SKM-1 treated with dmso at 0.1 percent for 144 hours (cell line): ENCODE measurements at regions not wholly inside any gene's neighbourhood (a gene's known extent, or its start where the extent isn't known, plus 50 kb on each side); places are given as distances from the start of the nearest gene placed in this dataset.
A peak's percentile ranks its signal among the peaks of the same experiment; 100 is the strongest.

Experiments used
- DNase-seq: peaks from one replicate; lab custom pipeline; 2025; ENCODE audit not compliant: unreplicated experiment; lab: John Stamatoyannopoulos, UW

DNA sequence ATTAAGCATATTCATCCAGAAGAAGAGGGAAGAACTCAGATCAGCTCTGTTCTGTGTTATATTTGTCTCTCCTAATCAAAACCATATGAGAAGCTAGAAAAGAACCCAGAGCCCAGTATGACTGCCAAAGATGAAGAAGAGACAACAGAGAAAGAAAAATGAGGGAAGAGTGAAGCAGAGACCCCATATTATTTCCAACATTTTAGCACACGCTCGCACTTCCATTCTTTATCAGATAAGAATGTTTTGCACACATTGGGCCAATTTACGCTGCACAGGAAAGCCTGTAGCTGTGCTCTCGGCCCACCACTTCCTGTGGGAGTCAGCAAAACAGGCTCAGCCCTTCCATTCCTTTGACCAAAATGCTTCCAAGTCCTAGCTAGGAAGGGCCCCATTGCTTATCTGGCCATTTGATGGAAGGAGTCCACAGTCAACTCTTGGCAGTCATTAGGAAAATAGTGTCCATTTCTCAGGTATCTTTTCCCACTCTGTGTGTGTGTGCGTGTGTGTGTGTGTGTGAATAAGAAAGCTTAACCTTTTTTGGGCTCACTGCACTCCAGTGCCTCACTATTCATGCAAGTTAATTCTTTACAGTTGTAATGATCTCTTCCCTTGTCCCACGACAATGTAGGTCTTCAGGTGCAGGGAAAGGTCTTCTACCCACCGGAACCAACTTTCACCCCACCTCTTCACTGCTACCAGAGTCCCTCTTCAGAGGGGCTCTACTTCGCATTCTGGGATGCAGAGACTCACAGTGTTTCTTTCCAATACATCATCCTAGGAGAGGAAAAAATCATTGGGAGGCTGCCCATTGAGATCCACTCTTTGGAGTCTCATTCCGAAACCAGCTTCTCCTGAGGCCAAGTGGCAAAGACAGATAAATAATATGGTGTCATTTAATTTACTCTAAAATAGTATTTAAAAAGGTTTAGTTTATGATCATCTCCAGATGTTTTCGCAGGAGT lies 237.5 kb downstream of the COG6 start:
- no peak for DNase-seq

DNA sequence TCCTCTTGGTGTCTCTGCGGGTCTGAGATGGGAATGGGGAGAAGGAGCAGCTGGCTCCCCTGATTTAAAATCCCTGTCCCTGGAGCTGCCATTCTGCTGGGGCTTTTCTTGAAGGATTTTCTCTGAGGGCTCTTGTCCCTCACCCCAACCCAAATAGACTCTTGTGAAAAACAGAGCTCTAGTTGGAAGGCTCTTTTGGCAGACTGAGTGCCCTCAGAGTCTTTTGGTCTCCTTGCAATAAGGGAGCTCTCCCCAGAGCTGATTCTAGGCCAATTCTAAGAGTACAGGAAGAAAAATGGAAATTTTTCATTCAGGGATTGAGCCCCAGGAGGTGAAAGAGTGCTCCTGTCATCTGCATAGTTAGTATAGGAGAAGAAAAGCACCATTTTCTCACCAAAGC lies 238.3 kb downstream of the COG6 start:
- no peak for DNase-seq

DNA sequence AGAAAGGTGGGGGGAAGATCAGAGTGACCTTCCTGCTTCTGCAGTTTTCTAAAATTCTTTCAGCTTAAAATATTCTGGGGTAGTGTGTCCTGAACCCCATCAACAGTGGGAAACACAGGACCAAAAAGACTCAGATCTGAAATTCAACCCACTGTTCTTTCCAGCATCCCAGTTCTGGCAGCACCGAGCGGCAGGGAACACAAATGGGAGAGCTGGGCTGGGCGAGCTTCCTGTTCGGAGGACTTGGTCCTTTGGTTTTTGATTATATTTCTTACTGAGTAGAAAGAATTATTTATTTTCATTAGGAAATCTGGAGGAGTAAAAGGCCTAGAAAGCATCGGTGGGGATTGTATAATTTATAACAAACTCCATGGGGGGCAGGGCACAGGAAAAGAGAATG lies 239.1 kb downstream of the COG6 start:
- no peak for DNase-seq

DNA sequence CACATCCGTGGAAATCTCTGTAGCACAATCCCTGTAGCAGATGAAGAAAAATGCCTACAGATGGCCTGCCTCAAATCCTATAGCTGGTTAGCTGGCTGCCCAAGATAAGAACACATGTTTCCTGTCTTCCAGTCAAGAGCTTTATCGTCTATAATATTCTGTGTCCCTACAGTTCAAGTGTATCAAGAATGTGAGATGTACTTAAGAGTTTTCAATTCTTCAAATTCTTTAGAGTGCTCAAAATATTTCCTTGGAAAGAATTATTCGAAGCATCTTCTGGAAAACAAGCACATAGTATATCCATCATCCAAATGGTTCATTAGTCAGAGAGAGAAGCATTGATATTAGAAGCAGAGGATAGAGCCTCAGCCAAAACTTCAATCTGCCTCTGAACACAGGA lies 239.8 kb downstream of the COG6 start:
- DNase-seq: no peak

DNA sequence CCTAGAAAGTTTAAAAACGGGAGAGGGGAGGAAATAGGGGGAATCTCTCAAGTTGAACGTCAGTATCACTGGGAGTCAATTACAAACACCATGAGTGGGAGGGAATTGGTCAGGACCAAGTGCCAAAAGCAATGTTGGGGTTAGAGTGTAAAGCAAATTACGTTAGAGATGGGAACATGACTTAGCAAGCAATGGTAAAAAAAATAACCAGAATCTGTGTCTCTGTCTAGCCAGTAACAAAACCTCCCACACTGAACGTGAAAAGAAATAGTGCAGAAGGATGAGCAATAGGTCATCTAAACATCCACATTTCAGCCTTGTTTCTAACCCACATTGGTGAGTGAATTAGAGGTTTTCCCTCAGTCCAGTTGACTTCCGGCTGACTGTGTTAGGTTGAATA lies 242.2 kb downstream of the COG6 start:
- no peak for DNase-seq

DNA sequence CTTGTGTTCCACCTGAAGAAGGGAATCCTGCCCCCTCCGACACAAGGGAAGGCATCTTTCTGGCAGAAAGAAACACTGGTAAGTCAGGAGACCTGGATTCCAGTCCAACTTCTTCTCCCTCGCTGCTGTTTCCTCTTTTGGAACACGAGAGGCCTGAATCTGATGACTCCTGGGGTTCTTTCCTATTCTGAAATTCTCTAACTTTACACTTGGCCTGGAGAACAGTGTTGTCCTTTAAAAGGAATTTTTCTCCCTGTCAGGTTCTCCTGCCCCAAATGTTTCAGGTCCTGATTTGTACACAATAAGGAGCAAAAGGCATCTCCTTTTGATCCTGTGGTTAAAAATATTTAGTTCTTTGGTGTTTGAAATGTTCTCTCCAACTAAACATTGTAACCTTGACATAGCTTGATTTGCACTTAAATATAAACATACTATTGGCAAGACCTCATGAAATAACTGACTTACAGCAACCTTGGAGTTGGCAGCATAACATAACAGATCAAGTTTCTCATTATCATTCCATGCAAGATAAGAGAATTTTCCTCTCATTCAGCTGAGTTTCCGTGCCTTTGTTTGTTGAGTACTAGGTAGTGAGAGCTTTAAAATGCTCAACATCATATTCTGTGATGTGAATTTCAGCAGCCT lies 244.8 kb downstream of the COG6 start:
- no peak for DNase-seq

DNA sequence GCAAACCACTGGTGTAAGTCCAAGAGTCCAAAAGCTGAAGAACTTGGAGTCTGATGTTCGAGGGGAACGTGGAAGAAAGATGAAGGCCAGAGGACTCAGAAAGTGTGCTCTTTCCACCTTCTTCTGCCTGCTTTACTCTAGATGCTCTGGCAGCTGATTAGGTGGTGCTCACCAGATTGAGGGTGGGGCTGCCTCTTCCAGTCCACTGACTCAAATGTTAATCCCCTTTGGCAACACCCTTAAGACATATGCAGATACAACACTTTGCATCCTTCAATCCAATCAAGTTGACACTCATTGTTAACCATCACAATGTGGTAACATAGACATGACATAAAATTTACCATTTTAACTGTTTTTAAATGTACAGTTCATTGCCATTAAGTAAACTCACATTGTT lies 249.5 kb downstream of the COG6 start:
- DNase-seq: no peak

DNA sequence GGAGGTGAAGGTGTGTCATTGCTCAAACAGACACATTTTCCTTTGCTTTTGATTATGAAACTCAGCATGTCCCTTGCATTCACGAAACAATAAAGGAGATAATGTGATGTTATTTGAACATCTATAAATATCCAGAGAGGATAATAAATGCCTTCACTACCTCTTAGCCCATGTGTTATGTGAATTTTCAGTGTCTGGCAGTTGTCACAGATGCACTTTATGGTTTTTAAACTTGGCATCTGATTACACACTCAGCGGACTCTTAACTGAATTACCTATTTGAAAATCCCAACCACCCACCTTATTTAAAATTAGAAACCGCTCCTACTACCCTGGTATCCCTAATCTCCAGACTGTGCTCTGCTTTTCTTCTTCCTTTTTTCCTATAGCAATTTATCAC lies 254.2 kb downstream of the COG6 start:
- no peak for DNase-seq

DNA sequence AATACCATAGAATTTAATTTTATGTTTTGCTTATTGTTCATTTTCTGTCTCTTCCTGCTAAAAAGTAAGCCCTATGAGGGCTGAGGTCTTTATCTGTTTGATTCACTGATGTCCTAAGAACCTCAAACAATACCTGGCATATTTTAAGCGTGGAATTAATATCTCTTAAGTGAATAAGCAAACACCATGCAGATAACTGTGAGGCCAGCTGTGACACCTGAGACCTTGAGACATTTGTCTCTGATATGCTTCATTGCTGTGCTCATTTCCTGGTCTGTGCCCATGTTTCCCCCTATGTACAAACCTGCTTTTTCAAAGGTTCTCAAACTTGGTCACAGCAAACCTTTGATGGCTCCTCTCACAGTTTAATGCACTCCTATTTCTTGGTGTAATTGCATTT lies 254.6 kb downstream of the COG6 start:
- DNase-seq: no peak

DNA sequence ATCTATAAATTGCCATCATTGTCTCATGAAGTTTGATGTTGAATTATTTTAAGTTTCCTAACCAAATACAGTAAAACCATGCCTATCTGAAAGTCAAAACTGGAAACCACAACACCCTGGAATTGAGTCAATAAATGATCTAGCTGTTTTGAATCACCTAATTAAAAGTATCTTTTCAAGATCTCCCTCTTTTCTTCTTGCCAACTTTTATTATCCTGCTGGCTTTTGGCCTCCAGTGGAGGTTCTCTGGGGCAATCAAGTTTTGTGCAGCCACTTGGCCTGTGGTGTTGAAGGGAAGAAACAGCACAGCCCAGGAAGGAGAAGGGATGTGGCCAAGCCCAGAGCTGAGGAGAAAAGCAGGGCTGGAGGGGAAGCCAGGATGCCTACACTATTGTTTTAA lies 255.4 kb downstream of the COG6 start:
- no peak for DNase-seq

DNA sequence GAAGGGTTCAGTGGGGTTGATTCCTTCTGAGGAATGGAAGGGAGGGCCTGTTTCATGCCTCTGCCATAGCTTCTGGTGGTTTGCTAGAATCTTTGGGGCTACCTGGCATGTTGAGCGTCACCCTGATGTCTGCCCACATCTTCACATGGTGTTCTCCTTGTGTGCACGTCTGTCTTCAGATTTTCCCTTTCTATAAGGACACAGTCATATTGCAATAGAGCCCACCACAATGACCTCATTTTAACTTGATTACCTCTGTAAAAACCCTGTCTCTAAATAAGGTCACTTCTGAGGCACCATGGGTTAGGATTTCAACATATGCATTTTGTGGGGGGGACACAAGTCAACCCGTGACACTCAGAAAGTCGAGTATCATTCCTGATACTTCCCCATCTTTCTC lies 257.9 kb downstream of the COG6 start:
- DNase-seq: no peak

DNA sequence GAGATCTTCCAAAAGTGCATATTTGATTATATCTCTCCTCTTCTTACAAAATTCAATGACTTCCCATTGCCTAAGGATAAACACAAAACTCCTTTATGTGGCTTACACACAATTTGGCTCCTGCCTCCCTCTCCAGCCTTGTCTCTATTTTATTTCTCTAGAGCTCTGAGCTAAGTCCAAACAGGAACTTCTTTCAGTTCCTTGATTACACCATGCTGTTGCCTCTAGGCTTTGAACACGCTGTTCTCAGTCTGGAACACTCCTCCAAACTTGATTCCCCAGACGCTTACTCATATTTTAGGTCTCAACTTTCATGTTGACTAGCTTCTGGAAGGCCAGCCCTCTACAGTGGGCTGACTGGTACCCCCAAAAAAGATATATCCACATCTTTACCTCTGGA lies 258.5 kb downstream of the COG6 start:
- peak; percentile 8 for DNase-seq

DNA sequence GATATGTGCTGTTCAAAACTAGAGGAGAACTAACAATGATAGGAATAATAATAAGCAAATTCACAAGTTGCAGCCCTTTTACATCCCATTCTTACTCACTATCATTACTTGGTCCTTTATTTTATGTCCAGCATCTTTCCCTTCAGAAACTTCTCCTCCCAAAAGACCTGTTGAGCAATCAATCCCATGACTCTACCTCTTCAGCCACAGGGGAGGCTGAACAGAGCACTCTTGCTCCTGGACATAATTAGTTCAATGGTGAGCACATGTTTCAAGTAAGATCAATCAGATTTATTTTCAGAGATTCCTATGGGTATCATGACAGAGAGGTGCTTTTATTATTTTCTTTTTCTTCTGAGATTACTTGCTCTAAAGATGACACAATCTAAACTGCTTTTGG lies 260.0 kb downstream of the COG6 start:
- no peak for DNase-seq

DNA sequence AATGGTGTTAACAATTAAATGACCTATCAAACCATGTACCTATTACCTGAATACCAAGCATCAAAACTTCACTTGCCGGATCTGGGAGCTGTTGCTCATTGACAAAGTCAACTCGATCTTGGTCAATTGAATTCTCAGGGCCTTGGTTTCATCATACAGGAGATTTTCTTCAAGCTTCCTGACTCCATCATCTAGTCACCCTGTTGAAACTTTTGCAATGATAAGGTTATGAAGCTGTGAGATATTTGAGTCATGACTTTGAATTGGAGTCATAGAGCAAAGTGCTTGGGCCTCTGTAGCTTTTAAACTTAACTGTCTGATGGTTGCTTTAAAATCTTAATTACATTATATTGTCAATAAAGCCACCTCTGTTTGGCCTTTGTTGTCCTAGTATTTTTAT lies 260.9 kb downstream of the COG6 start:
- no peak for DNase-seq

DNA sequence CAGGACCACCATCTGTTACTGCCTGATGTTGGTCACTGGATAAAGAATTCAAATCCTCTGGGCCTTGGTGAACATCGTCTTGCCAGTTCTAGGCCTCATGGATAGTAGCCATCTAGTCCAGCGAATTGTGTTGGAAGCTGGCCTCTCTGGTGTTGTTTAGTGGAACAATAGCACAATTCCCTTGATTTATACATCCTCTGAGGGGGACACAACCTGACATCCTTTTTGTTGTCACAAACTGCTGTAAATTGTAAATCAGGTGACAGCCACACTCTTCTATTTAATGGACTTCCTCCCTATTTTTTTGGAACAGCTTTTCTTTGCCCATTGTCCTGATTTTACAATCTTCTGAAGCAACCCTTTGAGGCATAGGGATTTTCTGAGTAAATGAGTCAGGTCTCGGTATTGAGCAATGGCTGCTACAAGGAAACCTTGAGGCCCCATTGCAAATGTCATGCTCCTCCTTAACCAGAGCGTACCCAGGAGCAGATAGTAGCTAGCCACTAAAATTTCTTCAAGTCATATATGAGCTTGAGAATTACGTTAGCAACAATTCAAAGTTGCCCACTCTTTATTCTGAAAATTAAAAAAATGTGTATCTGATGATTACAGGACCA lies 263.3 kb downstream of the COG6 start:
- no peak for DNase-seq

DNA sequence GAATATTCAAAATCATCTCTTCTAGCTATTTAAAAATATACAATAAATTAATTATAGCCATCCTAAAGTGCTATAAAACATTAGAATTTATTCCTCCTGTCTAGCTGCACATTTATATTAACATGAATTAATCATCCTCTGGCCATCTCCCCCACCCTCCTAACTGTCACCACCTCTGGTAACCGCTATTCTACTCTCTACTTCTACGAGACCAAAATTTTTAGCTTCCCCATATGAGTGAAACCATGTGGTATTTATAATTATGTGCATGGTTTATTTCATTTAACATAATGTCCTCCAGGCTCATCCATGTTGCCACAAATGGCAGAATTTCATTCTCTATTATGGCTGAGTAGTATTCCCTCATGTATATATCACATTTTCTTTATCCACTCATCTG lies 265.2 kb downstream of the COG6 start:
- DNase-seq: no peak

DNA sequence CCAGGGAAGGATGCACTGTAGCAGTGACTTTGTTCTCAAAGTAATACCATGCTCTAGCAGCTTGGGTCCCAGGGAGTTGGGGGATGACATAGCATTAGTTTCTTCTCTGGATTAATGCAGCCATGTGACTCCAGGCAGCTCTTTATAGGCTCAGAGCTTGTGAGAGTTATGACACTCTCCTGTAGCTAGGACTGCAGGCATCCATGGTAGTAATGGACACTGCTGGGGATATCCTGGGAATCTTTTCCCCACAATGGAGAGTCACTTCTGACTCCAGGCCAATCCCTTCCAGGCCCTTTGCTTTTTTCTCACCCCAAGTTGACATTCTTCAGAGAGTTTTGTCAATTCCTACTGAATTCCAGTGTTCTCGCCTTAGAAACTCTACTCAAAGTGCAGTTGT lies 270.9 kb downstream of the COG6 start:
- no peak for DNase-seq

DNA sequence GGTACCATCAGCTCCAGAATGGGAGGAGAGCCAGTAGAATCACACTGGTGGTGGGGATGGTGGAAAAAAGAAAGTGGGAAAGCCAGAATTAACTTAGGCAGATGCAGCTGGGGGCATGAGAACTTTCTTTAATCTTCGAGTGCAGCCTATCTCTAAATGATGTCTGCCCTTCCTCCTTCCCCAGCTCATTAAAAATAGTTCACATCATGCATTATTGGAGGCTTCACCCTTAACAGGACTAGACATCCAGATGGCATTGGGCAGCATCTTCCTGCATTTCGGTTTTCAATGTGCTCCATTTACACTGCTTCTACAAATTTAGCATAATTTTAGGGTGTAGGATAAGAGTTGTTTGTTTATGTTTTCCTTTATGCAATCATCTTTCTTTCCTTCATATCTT lies 272.8 kb downstream of the COG6 start:
- no peak for DNase-seq

DNA sequence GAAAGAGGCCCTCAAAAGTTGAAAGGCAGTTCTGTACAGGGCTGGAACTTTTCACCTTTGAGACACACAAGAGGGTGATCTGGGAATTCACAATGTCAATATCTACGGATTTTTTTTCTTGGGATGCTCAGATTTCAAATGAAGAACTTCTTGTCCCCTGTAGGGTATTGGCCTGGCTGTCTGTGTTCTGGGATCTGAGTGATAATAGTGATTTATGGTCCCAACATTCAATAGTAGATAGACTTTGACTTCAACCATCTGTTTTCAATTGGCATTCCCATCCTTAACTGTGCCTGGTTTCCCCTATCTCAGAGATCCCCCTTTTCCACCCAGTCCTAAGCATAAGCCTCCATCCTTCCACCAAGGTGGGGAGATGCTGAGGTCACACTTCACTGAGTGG lies 274.1 kb downstream of the COG6 start:
- no peak for DNase-seq

DNA sequence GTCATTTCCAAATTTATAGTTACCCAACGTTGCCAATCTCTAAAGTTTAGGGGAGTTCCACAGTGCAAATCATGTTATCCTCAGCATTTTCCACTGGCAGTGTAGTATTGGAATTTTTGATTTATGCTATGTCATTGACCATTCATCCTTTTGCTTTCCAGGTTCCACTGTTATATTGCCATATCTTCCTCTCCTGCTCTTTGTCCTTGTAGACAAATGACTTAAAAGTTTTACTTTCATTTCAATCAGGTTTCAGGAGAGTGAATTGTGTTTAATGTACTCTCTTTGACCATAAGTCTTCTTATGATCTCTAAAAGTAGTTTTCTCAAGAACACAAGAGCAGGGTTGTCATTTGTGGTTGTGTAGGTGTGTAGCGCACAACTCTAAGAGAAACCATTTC lies 274.6 kb downstream of the COG6 start:
- DNase-seq: no peak

DNA sequence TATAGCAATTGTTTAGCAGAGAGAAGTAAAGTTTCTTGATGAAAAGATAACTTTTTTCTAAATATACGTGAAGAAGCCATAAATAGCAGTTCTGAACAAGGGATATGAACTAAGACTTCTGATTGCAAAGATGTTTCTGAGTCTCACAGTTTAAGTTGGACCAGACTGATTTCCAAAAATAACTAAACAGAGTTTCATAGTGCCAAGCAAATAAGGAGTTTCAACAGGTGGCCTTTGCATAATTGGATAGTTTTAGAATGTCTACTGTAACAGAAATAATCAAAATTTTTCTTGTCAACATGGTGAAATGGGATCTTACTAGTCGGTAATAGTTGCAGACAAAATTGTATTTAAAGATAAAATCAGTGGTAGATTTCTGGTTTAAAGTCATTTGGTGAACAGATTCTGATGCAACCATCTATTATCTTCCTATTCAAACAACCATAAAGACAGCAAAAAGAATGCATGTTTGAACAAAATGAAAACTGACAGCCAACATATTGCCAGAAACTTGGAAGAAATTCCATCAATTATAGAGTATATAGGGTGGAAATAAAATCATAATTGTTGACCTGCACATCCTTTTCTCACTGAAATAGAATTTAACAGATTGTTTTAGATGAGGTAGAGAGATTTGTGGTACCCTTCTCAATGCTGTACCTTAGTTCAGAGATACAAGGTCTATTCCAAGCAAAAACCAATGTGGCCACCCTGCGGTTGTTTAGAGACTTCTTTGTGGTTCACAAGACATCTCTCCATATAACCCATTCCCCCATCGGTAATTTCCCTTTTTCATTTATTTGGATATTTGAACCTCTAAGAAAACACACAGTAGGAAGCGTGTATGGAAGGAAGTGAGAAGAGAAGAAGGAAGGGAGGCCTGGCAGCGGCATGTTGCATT lies 275.3 kb downstream of the COG6 start:
- no peak for DNase-seq
